Ovary (tissue), 7 donors: ENCODE measurements at regions not wholly inside any gene's neighbourhood (a gene's known extent, or its start where the extent isn't known, plus 50 kb on each side); places are given as distances from the start of the nearest gene placed in this dataset.
"Not testable (repeated sequence)": the region's sequence is repeated elsewhere in the genome, so short reads cannot be mapped to it uniquely, and the experiment has no call there.

Experiments used
- DNase-seq, 5 donors: peaks; one replicate each; pipeline ENCODE4 v3.0.0-alpha.2; 2019 to 2020
- H3K27ac ChIP-seq, 2 donors: fragments of 200-600 bp; one replicate each; pipeline versions ENCODE4 v1.5.1 to v1.8.0; 2019 to 2022
- H3K27me3 ChIP-seq: fragments of 200-600 bp; one replicate; pipeline ENCODE4 v1.8.0; 2022
- H3K36me3 ChIP-seq: fragments of 200-600 bp; sonication (generic); one replicate; pipeline ENCODE4 v1.5.1; 2019
- H3K4me1 ChIP-seq: one replicate; pipeline ENCODE4 v1.8.1; 2013; ENCODE audit warnings: mild to moderate bottlenecking, moderate library complexity; ENCODE audit not compliant: insufficient read depth
- H3K4me3 ChIP-seq: fragments of 200-600 bp; sonication (generic); one replicate; pipeline ENCODE4 v1.5.1; 2017
- H3K9me3 ChIP-seq, 2 donors: fragments of 200-600 bp in 1 of 2; sonication (generic) in 1 of 2; one replicate each; pipeline versions ENCODE4 v1.5.1 to v1.8.1; 2013 to 2019; ENCODE audit warnings: mild to moderate bottlenecking in 1 of 2, moderate library complexity in 1 of 2
- EP300 ChIP-seq: sonication (generic); formaldehyde crosslinking; IDR thresholded peaks from one replicate; pipeline ENCODE4 v1.6.1; 2017; ENCODE audit warnings: antibody characterized with exemption
- POLR2A ChIP-seq: fragments of 450-650 bp; IDR thresholded peaks from one replicate; pipeline ENCODE4 v1.6.1; 2017; ENCODE audit warnings: antibody characterized with exemption, mild to moderate bottlenecking, moderate library complexity
- WGBS, 3 donors: extraction: QIAGEN DNeasy Blood & Tissue Kit in 1 of 3; methylation state at CpG; one replicate each; pipeline versions ENCODE4 v1.1.5 to v1.1.7; 2013 to 2017; 5-methylcytosine and 5-hydroxymethylcytosine counted together
- intact Hi-C, 4 donors: fragments of 100-400 bp; cut with DNase I; formaldehyde crosslinking; loops; one replicate each; pipeline versions ENCODE4 v1.11.0 to v1.15.1; 2022 to 2023
- TF ChIP-seq, protein P1 (sequence below), 3 donors: fragments of 450-650 bp in 2 of 3; fragments of 200-600 bp in 1 of 3; IDR thresholded peaks; one replicate each; pipeline versions ENCODE4 v1.5.1 to v1.8.0; 2016 to 2022; ENCODE audit warnings: antibody characterized with exemption in 3 of 3, mild to moderate bottlenecking in 1 of 3
- donor health status: DM: no; HTN: no; CAD: no; lungs with moderate emphysema.
- donor health status: DM: no; HTN: no; CAD: no.
- donor health status: Bipolar disorder and iron deficiency.
- donor health status: DM: no; HTN: no; CAD: no.
- donor health status: DM: yes; HTN: yes; CAD: no.

DNA sequence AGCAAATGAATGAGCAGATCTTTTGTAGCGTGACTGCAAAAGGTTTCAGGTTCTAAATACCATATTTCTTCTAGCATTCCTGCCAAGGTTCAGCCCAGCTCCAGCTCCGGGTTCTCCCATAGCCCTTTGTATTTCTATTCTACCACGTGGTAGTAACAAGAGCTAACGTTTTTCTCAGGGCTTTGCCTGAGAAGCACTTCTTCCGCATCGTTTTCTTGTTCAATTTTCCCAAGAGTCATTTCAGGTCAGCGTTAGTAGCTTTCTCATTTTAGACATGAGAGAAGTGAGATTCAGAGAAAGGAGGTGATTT, 120.1 kb upstream of the MYCN start:
- intact Hi-C loops = no loop called here
- 81 to 90% (median 84%) methylated on average over 7 of the region's 7 CpGs for WGBS, 3 donors
- Histone ChIP-seq H3K9me3 (no peaks in the 10 kb centered on the region), H3K27ac (no peak overlapping the region), H3K27me3 (no peaks in the 10 kb centered on the region), H3K4me1 (peaks cover 9% of the 10 kb centered on the region), H3K36me3 (no peaks in the 10 kb centered on the region), H3K4me3 (no peak overlapping the region)
- no peak for DNase-seq
- TF ChIP-seq, protein P1, sequence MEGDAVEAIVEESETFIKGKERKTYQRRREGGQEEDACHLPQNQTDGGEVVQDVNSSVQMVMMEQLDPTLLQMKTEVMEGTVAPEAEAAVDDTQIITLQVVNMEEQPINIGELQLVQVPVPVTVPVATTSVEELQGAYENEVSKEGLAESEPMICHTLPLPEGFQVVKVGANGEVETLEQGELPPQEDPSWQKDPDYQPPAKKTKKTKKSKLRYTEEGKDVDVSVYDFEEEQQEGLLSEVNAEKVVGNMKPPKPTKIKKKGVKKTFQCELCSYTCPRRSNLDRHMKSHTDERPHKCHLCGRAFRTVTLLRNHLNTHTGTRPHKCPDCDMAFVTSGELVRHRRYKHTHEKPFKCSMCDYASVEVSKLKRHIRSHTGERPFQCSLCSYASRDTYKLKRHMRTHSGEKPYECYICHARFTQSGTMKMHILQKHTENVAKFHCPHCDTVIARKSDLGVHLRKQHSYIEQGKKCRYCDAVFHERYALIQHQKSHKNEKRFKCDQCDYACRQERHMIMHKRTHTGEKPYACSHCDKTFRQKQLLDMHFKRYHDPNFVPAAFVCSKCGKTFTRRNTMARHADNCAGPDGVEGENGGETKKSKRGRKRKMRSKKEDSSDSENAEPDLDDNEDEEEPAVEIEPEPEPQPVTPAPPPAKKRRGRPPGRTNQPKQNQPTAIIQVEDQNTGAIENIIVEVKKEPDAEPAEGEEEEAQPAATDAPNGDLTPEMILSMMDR (IDR thresholded peaks at IDR 0.05) = no peak
- no peak for TF ChIP-seq EP300
- no peak for TF ChIP-seq POLR2A

DNA sequence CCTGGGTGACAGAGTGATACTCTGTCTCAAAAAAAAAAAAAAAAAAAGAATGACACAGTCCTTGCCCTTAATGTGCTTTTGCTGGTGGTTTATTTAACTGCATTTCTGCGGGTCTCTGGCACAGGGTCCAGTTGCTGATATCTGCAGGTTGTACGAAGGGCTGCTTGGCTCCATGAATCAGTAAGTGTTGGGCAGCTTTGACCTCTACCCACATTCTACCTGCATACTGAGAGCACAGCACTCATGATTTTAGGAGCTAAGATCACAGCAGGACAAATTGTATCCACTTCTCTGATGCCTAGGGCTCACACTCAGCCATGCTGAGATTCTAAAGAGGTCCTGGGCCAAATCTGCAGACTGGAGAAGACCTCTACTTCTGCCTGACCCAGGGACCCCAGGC, 119.4 kb upstream of the MYCN start:
- no peak overlapping the region for H3K27ac ChIP-seq
- H3K27me3 ChIP-seq = no peaks in the 10 kb centered on the region
- 93 to 97% (median 93%) methylated on average over 2 of the region's 2 CpGs for WGBS, 3 donors
- no peaks in the 10 kb centered on the region for H3K36me3 ChIP-seq
- H3K4me3 ChIP-seq = no peak overlapping the region
- H3K4me1 ChIP-seq = peaks cover 3% of the 10 kb centered on the region
- intact Hi-C loops = no loop called here
- no peak for TF ChIP-seq POLR2A
- no peak for TF ChIP-seq EP300
- TF ChIP-seq, protein P1 (IDR thresholded peaks at IDR 0.05) = no peak
- DNase-seq = no peak
- no peaks in the 10 kb centered on the region for H3K9me3 ChIP-seq

DNA sequence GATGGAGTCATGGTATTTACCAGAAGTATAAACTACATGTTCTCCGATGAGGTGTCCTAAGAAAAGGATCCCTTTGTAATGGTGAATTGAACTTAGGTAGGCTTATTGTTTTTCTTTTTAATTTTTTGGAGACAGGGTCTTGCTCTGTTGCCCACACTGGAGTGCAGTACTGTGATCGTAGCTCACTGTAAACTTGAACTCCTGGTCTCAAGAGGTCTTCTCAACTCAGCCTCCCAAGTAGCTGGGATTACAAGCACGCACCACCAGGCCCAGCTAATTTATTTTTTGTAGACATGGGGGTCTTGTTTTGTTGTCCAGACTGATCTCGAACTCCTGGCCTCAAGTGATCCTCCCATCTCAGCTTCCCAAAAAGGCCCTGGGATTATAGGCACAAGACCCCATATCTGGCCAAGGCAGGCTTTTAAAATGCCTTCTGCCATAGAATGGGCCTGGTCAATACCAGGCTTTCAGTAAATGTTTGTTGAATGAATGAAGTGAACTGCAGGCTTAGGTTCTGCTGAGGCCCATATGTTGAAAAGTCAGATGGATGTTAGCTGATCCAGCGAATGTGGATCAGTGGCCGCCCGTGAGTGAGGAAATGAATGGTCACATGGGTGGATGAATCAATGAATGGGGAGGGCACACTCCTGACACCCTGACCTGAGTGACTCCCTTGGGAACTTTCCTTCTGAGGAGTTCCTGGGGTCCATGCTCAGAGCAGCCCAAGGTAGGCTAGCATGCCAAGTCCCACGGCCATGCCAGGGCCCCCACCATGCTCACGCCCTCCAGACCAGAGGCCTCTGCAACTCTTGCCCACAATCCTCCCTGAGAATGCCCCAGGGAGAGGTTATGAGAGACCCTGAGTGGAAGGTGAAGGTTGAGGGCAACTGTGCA, 118.0 kb upstream of the MYCN start:
- Histone ChIP-seq H3K27me3 (no peaks in the 10 kb centered on the region), H3K4me1 (no peaks in the 10 kb centered on the region), H3K9me3 (no peaks in the 10 kb centered on the region), H3K36me3 (no peaks in the 10 kb centered on the region), H3K27ac (no peak overlapping the region), H3K4me3 (no peak overlapping the region)
- no peak for DNase-seq
- intact Hi-C loops = no loop called here
- TF ChIP-seq EP300 (no peak), POLR2A (no peak)
- TF ChIP-seq, protein P1 (IDR thresholded peaks at IDR 0.05) = no peak
- 95 to 98% (median 96%) methylated on average over 9 of the region's 9 CpGs for WGBS, 3 donors

DNA sequence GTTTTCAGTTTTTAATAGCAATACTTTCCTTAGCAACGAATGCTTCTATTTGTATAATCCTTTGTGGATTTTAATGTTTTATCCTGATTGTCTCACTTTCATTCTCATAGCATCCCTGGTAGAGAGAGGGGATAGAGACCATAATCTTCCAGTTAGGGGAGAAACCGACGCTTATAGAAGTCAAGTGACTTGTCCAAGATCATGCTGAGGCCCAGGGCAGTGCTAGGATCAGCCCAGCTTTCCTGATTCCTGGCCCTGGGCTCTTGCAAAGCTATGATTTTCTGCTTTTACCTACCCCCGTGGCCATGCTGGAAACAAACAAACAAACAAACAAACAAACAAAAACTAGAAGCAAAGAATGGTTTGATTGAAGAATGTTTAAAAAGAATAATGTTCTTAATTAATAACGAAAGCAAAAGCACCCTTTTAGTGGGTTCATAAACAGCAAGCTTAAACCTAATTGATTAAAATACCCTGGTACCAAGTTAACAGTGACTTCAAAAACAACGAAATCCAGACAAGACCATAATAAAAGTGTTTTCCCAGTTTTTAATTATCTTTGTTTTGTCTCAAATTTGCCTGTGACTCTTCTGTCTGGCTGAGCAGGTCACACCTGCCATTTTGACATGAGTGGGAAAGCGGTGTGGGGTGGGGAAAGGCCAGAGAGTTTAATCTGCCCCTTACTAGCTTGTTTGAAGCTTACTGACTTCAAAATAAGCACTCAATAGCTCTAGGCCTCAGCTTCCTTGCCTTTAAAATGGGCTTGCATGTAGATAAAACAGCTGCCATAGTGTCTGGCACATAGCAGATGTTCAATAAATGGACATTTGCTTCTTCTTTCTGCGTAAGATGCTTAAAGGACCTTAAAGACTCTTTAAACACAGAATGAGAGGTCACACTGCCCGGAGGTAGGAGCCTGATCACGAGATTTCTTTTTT, 116.6 kb upstream of the MYCN start:
- Histone ChIP-seq H3K27me3 (no peaks in the 10 kb centered on the region), H3K36me3 (no peaks in the 10 kb centered on the region), H3K27ac (no peak overlapping the region), H3K9me3 (no peaks in the 10 kb centered on the region), H3K4me1 (no peaks in the 10 kb centered on the region), H3K4me3 (no peak overlapping the region)
- TF ChIP-seq, protein P1 (IDR thresholded peaks at IDR 0.05) = no peak
- TF ChIP-seq EP300 (no peak), POLR2A (no peak)
- 63 to 79% (median 67%) methylated on average over 10 of the region's 10 CpGs for WGBS, 3 donors
- DNase-seq = no peak
- intact Hi-C loops = no loop called here

DNA sequence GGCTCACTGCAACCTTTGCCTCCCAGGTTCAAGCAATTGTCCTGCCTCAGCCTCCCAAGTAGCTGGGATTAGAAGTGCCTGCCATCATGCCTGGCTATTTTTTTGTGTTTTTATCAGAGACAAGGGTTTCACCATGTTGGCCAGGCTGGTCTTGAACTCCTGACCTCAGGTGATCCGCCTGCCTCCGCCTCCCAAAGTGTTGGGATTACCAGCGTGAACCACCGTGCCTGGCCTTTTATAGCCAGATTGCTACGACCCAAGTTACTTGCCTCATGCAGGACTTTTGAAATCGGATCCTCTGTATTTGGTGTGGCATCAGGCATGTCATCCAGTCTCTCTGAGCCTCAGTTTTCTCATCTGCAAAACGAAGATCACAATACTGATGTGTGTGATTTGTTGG, 115.9 kb upstream of the MYCN start:
- H3K4me1 ChIP-seq, H3K9me3 ChIP-seq, H3K27ac ChIP-seq, H3K36me3 ChIP-seq, DNase-seq, H3K4me3 ChIP-seq, H3K27me3 ChIP-seq, intact Hi-C loops: not testable (repeated sequence)
- WGBS, 3 donors = 81 to 85% (median 81%) methylated on average over 7 of the region's 7 CpGs
